ENCODE measurements at regions not wholly inside any gene's neighbourhood (a gene's known extent, or its start where the extent isn't known, plus 50 kb on each side); places are given as distances from the start of the nearest gene placed in this dataset.

DNA sequence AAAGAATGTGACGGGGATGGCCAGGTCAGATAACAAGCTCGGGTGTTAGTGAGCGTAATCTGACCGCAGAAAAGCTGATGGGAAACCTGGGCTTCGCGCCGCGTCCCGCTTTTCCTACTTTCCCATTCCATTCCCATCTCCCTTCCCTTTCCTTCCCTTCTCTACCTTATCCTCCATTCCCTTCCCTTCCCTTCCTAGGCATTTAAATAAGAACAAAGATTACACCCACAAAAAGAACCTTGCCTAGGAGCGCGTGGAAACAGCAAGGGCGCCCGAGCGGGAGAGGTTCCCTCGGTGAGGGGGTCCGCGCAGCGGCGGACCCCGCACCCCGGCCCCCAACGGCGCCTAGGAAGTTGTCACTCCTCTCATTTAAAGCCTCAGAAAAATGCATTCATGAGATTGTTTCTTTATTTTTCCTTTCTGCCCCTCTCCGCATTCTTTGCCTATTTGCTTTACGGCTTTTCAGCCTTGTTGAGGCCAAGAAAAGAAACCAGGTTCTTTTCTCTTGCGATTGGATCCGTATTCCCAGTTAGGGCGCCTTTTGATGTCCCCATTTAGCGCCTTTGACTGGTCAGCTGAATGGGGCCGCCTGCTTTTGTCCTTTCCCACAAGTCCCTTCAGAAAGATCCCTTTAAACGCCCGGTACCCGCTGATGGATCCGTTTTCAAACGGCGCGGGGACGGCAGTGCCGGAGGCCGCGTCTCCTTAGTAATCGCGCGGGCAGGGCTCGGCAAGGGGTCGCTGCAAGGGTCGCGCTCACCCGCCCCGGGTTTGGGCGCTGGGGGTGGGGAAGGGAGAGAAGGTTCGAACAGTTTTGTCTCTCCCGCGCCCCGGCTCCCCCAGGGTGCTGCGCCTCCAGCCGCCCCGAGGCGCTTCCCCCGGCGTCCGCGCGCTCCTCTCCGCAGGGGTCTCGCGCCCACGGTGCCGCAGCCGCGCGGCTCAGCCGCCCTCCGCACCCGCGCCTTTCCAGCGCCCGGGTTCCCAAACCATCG, 54.1 kb upstream of the TMEM33 start:
- no peak overlapping the region for H3K9ac ChIP-seq (ENCODE audit: low read length)
- H3K4me2 ChIP-seq (ENCODE audit: low read length): no peak overlapping the region
- H3K4me3 ChIP-seq (ENCODE audit: low read length): no peak overlapping the region

DNA sequence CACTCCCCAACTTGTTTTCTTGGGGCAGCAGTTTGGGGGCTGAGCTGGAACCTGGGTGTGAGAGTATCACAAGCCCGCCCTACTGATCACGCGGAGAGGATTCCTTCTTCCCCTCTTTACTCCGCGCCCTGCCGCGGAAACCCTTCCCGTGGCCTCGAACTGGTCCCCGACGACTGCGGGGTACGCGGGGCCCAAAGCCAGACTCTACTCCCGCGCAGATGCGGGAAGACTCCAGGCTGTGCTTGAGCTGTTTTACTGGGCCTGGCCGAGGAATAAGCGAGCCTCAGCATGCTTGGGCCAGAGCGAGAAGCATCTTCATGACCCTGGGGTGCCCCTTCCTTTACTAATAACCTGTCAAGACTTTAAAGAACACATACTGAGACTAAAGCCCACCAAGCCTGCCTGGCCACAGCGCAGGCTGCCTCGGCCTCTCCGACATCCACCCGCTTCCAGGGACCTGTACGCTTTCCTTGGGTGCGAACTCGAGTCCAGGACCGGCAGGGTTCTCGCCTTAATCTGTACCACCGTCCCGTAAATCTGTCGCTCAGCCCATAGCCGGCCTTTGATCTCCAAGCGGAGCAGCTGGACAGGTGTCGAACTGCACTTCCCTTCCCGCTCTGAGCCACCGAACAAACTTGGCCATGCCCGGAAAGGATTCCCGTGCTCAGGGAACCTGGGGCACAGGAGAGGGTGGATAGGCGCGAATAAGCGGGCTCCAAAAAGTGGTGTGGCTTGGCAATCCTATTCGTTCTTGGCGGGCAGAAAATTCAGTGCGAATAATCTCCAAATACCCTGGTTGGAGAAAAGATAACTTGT, 55.0 kb upstream of the TMEM33 start:
- Histone ChIP-seq H4K20me1 (ENCODE audit: insufficient read depth, low read length) (no peaks in the 10 kb centered on the region), H3K79me2 (ENCODE audit: low read length) (no peaks in the 10 kb centered on the region), H3K4me3 (ENCODE audit: low read length) (no peak overlapping the region), H2AFZ (ENCODE audit: low read depth, low read length) (no peak overlapping the region), H3K27me3 (ENCODE audit: low read depth, low read length) (no peaks in the 10 kb centered on the region), H3K27ac (ENCODE audit: low read length) (no peak overlapping the region), H3K36me3 (replicated peaks; ENCODE audit: low read depth, low read length) (no peaks in the 10 kb centered on the region), H3K9me3 (ENCODE audit: insufficient read depth, low read length) (no peaks in the 10 kb centered on the region; the same call in 1 of the 2 replicates), H3K4me1 (ENCODE audit: low read length) (peaks cover 15% of the 10 kb centered on the region), H3K9ac (ENCODE audit: low read length) (no peak overlapping the region), H3K4me2 (ENCODE audit: low read length) (no peak overlapping the region)
- TF ChIP-seq, protein P1, sequence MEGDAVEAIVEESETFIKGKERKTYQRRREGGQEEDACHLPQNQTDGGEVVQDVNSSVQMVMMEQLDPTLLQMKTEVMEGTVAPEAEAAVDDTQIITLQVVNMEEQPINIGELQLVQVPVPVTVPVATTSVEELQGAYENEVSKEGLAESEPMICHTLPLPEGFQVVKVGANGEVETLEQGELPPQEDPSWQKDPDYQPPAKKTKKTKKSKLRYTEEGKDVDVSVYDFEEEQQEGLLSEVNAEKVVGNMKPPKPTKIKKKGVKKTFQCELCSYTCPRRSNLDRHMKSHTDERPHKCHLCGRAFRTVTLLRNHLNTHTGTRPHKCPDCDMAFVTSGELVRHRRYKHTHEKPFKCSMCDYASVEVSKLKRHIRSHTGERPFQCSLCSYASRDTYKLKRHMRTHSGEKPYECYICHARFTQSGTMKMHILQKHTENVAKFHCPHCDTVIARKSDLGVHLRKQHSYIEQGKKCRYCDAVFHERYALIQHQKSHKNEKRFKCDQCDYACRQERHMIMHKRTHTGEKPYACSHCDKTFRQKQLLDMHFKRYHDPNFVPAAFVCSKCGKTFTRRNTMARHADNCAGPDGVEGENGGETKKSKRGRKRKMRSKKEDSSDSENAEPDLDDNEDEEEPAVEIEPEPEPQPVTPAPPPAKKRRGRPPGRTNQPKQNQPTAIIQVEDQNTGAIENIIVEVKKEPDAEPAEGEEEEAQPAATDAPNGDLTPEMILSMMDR (IDR thresholded peaks at IDR 0.05; ENCODE audit: low read depth, low read length): no peak
- no peak for TF ChIP-seq EZH2phosphoT487 (IDR thresholded peaks at IDR 0.05; ENCODE audit: low read depth)

More for the DNA sequence above, 54.1 kb upstream of the TMEM33 start:
- Histone ChIP-seq H3K36me3 (replicated peaks; ENCODE audit: low read depth, low read length) (no peaks in the 10 kb centered on the region), H3K79me2 (ENCODE audit: low read length) (no peaks in the 10 kb centered on the region), H3K4me1 (ENCODE audit: low read length) (peaks cover 15% of the 10 kb centered on the region), H3K27ac (ENCODE audit: low read length) (no peak overlapping the region), H3K27me3 (ENCODE audit: low read depth, low read length) (no peaks in the 10 kb centered on the region), H3K9me3 (ENCODE audit: insufficient read depth, low read length) (no peaks in the 10 kb centered on the region; the same call in 1 of the 2 replicates), H4K20me1 (ENCODE audit: insufficient read depth, low read length) (no peaks in the 10 kb centered on the region), H2AFZ (ENCODE audit: low read depth, low read length) (no peak overlapping the region)
- TF ChIP-seq, protein P1 (IDR thresholded peaks at IDR 0.05; ENCODE audit: low read depth, low read length): no peak
- no peak for TF ChIP-seq EZH2phosphoT487 (IDR thresholded peaks at IDR 0.05; ENCODE audit: low read depth)

DNA sequence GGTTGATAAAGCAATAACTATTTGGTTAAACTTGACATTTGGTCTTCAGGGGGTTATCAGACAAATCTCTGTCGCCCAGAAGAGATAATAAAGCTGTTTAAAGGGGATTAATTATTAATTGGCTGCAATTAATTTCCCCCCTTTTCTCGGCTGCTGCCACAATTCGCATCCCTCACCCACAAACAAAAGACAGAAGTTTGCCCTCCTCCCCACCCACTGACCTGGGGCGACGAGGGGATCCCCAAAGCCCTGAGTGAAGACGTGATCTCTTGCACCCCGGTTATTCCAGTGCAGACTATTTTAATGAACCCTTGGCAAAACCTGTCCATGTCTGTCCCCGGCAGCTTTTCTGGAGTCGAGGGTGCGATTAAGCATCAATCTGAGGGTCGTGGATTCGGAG, 55.7 kb upstream of the TMEM33 start:
- H3K27me3 ChIP-seq (ENCODE audit: low read depth, low read length): no peaks in the 10 kb centered on the region
- no peaks in the 10 kb centered on the region for H4K20me1 ChIP-seq (ENCODE audit: insufficient read depth, low read length)
- H3K36me3 ChIP-seq (replicated peaks; ENCODE audit: low read depth, low read length): no peaks in the 10 kb centered on the region
- no peak overlapping the region for H3K9ac ChIP-seq (ENCODE audit: low read length)
- no peak overlapping the region for H2AFZ ChIP-seq (ENCODE audit: low read depth, low read length)
- H3K9me3 ChIP-seq (ENCODE audit: insufficient read depth, low read length): no peaks in the 10 kb centered on the region; the same call in 1 of the 2 replicates
- no peak overlapping the region for H3K4me3 ChIP-seq (ENCODE audit: low read length)
- H3K79me2 ChIP-seq (ENCODE audit: low read length): no peaks in the 10 kb centered on the region
- H3K4me2 ChIP-seq (ENCODE audit: low read length): no peak overlapping the region
- no peak overlapping the region for H3K27ac ChIP-seq (ENCODE audit: low read length)
- TF ChIP-seq, protein P1 (IDR thresholded peaks at IDR 0.05; ENCODE audit: low read depth, low read length): no peak
- no peak for TF ChIP-seq EZH2phosphoT487 (IDR thresholded peaks at IDR 0.05; ENCODE audit: low read depth)
- peaks cover 15% of the 10 kb centered on the region for H3K4me1 ChIP-seq (ENCODE audit: low read length)
